Jurkat, Clone E6-1 (cell line): ENCODE measurements at regions not wholly inside any gene's neighbourhood (a gene's known extent, or its start where the extent isn't known, plus 50 kb on each side); places are given as distances from the start of the nearest gene placed in this dataset.

Source experiments
- DNase-seq: peaks from one replicate; pipeline ENCODE4 v3.0.0-alpha.2; 2011; ENCODE audit warnings: low read depth, low spot score
- H3K4me3 ChIP-seq: 2 replicates; pipeline ENCODE4 v1.5.1; 2011; ENCODE audit warnings: mild to moderate bottlenecking, low read length, control low read depth, moderate library complexity

GRCh38 chr5:145237843-145238242 lies 597.3 kb downstream of the PRELID2 start:
- DNase-seq: peak; percentile 57
- no peak overlapping the region for H3K4me3 ChIP-seq

- DNase-seq: no peak
- H3K4me3 ChIP-seq: no peak overlapping the region
Measured at GRCh38 chr5:145236983-145237382, 598.2 kb downstream of the PRELID2 start.

GRCh38 chr5:145236127-145236526 lies 599.0 kb downstream of the PRELID2 start:
- no peak overlapping the region for H3K4me3 ChIP-seq
- DNase-seq: no peak

GRCh38 chr5:145233461-145233860 lies 601.7 kb downstream of the PRELID2 start:
- H3K4me3 ChIP-seq: no peak overlapping the region
- no peak for DNase-seq

- no peak overlapping the region for H3K4me3 ChIP-seq
- no peak for DNase-seq
Measured at GRCh38 chr5:145230781-145231180, 604.4 kb downstream of the PRELID2 start.

GRCh38 chr5:145228564-145228963 lies 606.6 kb downstream of the PRELID2 start:
- DNase-seq: no peak
- H3K4me3 ChIP-seq: no peak overlapping the region

GRCh38 chr5:145227881-145228280 lies 607.3 kb downstream of the PRELID2 start:
- no peak for DNase-seq
- no peak overlapping the region for H3K4me3 ChIP-seq

- no peak for DNase-seq
- H3K4me3 ChIP-seq: no peak overlapping the region
Measured at GRCh38 chr5:145226726-145227125, 608.4 kb downstream of the PRELID2 start.

GRCh38 chr5:145225529-145225928 lies 609.6 kb downstream of the PRELID2 start:
- no peak overlapping the region for H3K4me3 ChIP-seq
- no peak for DNase-seq

- DNase-seq: no peak
- H3K4me3 ChIP-seq: no peak overlapping the region
Measured at GRCh38 chr5:145223582-145223981, 611.6 kb downstream of the PRELID2 start.

- no peak for DNase-seq
- H3K4me3 ChIP-seq: no peak overlapping the region
Measured at GRCh38 chr5:145222622-145223021, 612.5 kb downstream of the PRELID2 start.

GRCh38 chr5:145221416-145221815 lies 613.7 kb downstream of the PRELID2 start:
- DNase-seq: no peak
- H3K4me3 ChIP-seq: no peak overlapping the region

- H3K4me3 ChIP-seq: no peak overlapping the region
- DNase-seq: no peak
Measured at GRCh38 chr5:145220481-145220880, 614.7 kb downstream of the PRELID2 start.

GRCh38 chr5:145218982-145219381 lies 616.2 kb downstream of the PRELID2 start:
- DNase-seq: no peak
- H3K4me3 ChIP-seq: no peak overlapping the region

GRCh38 chr5:145218019-145218418 lies 617.1 kb downstream of the PRELID2 start:
- no peak overlapping the region for H3K4me3 ChIP-seq
- DNase-seq: no peak

- no peak for DNase-seq
- no peak overlapping the region for H3K4me3 ChIP-seq
Measured at GRCh38 chr5:145210020-145210419, 625.1 kb downstream of the PRELID2 start.

GRCh38 chr5:145205546-145205945 lies 629.6 kb downstream of the PRELID2 start:
- no peak for DNase-seq
- no peak overlapping the region for H3K4me3 ChIP-seq

- DNase-seq: no peak
Measured at GRCh38 chr5:145204743-145205142, 630.4 kb downstream of the PRELID2 start.

GRCh38 chr5:145203193-145203592 lies 631.9 kb downstream of the PRELID2 start:
- DNase-seq: no peak
- H3K4me3 ChIP-seq: no peak overlapping the region

More at GRCh38 chr5:145204743-145205142, 630.4 kb downstream of the PRELID2 start:
- no peak overlapping the region for H3K4me3 ChIP-seq

GRCh38 chr5:145198525-145199260 lies 636.4 kb downstream of the PRELID2 start:
- no peak overlapping the region for H3K4me3 ChIP-seq
- DNase-seq: no peak

GRCh38 chr5:145189746-145190145 lies 645.4 kb downstream of the PRELID2 start:
- no peak overlapping the region for H3K4me3 ChIP-seq
- no peak for DNase-seq
